Adrenal gland (tissue), 9 donors: ENCODE measurements at regions not wholly inside any gene's neighbourhood (a gene's known extent, or its start where the extent isn't known, plus 50 kb on each side); places are given as distances from the start of the nearest gene placed in this dataset.
"Not testable (repeated sequence)": the region's sequence is repeated elsewhere in the genome, so short reads cannot be mapped to it uniquely, and the experiment has no call there.

ENCODE experiments used
- DNase-seq, 7 donors: peaks; one replicate each; pipeline ENCODE4 v3.0.0-alpha.2; 2019 to 2020
- H3K27ac ChIP-seq, 5 donors: fragments of 200-600 bp; sonication (generic) in 4 of 5; 1 replicate in 3 of 5; 2 replicates in 2 of 5; pipeline versions ENCODE4 v1.5.1 to v1.8.0; 2016 to 2020; ENCODE audit warnings: mild to moderate bottlenecking in 1 of 5
- H3K27me3 ChIP-seq: fragments of 200-600 bp; 2 replicates; pipeline ENCODE4 v1.8.0; 2021
- H3K36me3 ChIP-seq, 2 donors: fragments of 200-600 bp; replicated peaks in 1 of 2; 1 replicate in 1 of 2; 2 replicates in 1 of 2; pipeline versions ENCODE4 v1.5.1 to v1.8.0; 2018 to 2022
- H3K4me1 ChIP-seq, 2 donors: fragments of 200-600 bp; replicated peaks in 1 of 2; 1 replicate in 1 of 2; 2 replicates in 1 of 2; pipeline versions ENCODE4 v1.5.1 to v1.8.0; 2018 to 2021
- H3K4me3 ChIP-seq, 4 donors: fragments of 200-600 bp; sonication (generic) in 3 of 4; one replicate each; pipeline ENCODE4 v1.5.1; 2016 to 2018
- H3K9me3 ChIP-seq, 3 donors: fragments of 200-600 bp; sonication (generic) in 1 of 3; replicated peaks in 1 of 3; 1 replicate in 2 of 3; 2 replicates in 1 of 3; pipeline versions ENCODE4 v1.5.1 to v1.8.0; 2016 to 2021
- WGBS, 4 donors: extraction: QIAGEN DNeasy Blood & Tissue Kit in 2 of 4; methylation state at CpG; one replicate each; pipeline versions ENCODE4 v1.1.5 to v1.1.7; 2013 to 2017; 5-methylcytosine and 5-hydroxymethylcytosine counted together
- intact Hi-C, 2 donors: fragments of 100-400 bp; cut with DNase I; formaldehyde crosslinking; loops; one replicate each; pipeline versions ENCODE4 v1.14.1 to v1.15.0; 2022 to 2023
- TF ChIP-seq, protein P1 (sequence below), 6 experiments: fragments of 450-650 bp in 4 of 6; fragments of 200-600 bp in 2 of 6; sonication (generic) in 1 of 6; IDR thresholded peaks; 1 replicate in 5 of 6; 2 replicates in 1 of 6; pipeline versions ENCODE4 v1.5.1 to v1.8.0; 2016 to 2021; ENCODE audit warnings: antibody characterized with exemption in 6 of 6, mild to moderate bottlenecking in 2 of 6, moderate library complexity in 1 of 6
- donor health status: healthy with polysubstance abuse.
- donor health status: Bipolar disorder and iron deficiency.
- donor health status: DM: yes; HTN: yes; CAD: no.
- donor health status: DM: no; HTN: no; CAD: no.
- donor health status: DM: no; HTN: no; CAD: no.

GRCh38 chr21:9695759-9696158 lies 825.6 kb upstream of the TPTE start:
- WGBS, 4 donors: 54 to 60% (median 56%) methylated on average over 6 of the region's 6 CpGs
- H3K4me3 ChIP-seq, DNase-seq, H3K9me3 ChIP-seq, H3K27me3 ChIP-seq, H3K4me1 ChIP-seq, H3K27ac ChIP-seq, intact Hi-C loops, H3K36me3 ChIP-seq: not testable (repeated sequence)

DNA sequence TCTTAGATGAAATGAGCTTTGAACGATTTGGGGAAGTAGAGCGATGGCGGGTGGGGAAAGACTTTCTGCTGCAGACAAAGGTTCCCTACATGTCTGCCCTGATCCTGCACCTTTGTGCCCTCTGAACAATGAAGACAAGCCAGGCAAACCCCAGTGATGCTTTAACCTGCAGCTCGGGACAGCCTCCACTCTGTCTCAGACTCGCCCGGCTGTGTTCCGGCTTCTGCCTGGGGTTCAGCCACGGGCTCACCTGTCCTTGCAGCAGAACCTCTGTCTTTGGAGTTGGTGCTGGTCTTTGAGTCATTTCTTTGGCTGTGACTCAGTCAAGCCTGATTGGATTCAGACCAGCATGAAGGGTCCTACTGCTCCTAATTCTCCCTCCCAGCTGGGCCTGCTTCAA lies 823.6 kb upstream of the TPTE start:
- WGBS, 4 donors: 68 to 80% methylated on average over 3 of the region's 8 CpGs; no CpG with 5 or more reads in 2 of the 4 donors
- H3K4me3 ChIP-seq, intact Hi-C loops, DNase-seq, H3K4me1 ChIP-seq, H3K27me3 ChIP-seq, H3K36me3 ChIP-seq, H3K9me3 ChIP-seq, H3K27ac ChIP-seq: not testable (repeated sequence)

GRCh38 chr21:9705016-9705415 lies 816.4 kb upstream of the TPTE start:
- intact Hi-C loops, H3K36me3 ChIP-seq, DNase-seq, H3K4me3 ChIP-seq, H3K27me3 ChIP-seq, H3K27ac ChIP-seq, H3K4me1 ChIP-seq, H3K9me3 ChIP-seq: not testable (repeated sequence)
- 71 to 80% (median 77%) methylated on average over 23 to 43 of the region's 44 CpGs for WGBS, 4 donors

GRCh38 chr21:9705455-9705854 lies 815.9 kb upstream of the TPTE start:
- 71 to 85% (median 76%) methylated on average over 21 to 46 of the region's 63 CpGs for WGBS, 4 donors
- H3K4me3 ChIP-seq, DNase-seq, H3K4me1 ChIP-seq, H3K27me3 ChIP-seq, H3K36me3 ChIP-seq, intact Hi-C loops, H3K27ac ChIP-seq, H3K9me3 ChIP-seq: not testable (repeated sequence)

DNA sequence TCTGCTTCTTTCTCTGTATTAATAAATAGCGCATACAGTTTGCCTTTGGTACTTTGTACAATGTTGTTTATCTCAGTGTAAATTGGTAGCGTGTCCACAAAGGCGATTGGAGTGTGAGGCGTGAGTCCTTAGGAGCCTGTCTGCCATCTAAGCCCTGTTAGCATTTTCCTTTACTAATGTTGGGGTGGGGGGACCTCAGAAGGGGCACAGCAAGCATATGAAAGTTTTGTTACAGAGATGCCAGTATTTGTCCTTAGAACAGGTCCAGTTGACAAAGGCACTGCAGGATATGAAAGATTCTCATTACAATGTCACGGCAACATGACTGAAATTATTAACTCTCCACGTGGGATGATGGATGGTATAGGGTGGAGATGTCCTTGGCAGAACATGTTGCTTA lies 796.8 kb upstream of the TPTE start:
- intact Hi-C loops, H3K27ac ChIP-seq, H3K9me3 ChIP-seq, H3K4me3 ChIP-seq, DNase-seq, H3K36me3 ChIP-seq, H3K4me1 ChIP-seq, H3K27me3 ChIP-seq: not testable (repeated sequence)
- 49 to 59% (median 55%) methylated on average over 6 of the region's 6 CpGs for WGBS, 4 donors

- H3K4me3 ChIP-seq, H3K27me3 ChIP-seq, H3K36me3 ChIP-seq, H3K27ac ChIP-seq, DNase-seq, H3K4me1 ChIP-seq, H3K9me3 ChIP-seq, intact Hi-C loops: not testable (repeated sequence)
- 23 to 32% (median 27%) methylated on average over 3 of the region's 3 CpGs for WGBS, 4 donors
Measured at GRCh38 chr21:9727187-9727586, 794.2 kb upstream of the TPTE start.

- H3K4me3 ChIP-seq, H3K27me3 ChIP-seq, H3K27ac ChIP-seq, intact Hi-C loops, DNase-seq, H3K4me1 ChIP-seq, H3K9me3 ChIP-seq, H3K36me3 ChIP-seq: not testable (repeated sequence)
- 42 to 48% (median 46%) methylated on average over 5 of the region's 5 CpGs for WGBS, 4 donors
Measured at GRCh38 chr21:9728219-9728992, 793.0 kb upstream of the TPTE start.

- no peak for DNase-seq
- no peak overlapping the region for H3K27ac ChIP-seq
- TF ChIP-seq, protein P1, sequence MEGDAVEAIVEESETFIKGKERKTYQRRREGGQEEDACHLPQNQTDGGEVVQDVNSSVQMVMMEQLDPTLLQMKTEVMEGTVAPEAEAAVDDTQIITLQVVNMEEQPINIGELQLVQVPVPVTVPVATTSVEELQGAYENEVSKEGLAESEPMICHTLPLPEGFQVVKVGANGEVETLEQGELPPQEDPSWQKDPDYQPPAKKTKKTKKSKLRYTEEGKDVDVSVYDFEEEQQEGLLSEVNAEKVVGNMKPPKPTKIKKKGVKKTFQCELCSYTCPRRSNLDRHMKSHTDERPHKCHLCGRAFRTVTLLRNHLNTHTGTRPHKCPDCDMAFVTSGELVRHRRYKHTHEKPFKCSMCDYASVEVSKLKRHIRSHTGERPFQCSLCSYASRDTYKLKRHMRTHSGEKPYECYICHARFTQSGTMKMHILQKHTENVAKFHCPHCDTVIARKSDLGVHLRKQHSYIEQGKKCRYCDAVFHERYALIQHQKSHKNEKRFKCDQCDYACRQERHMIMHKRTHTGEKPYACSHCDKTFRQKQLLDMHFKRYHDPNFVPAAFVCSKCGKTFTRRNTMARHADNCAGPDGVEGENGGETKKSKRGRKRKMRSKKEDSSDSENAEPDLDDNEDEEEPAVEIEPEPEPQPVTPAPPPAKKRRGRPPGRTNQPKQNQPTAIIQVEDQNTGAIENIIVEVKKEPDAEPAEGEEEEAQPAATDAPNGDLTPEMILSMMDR (IDR thresholded peaks at IDR 0.05): no peak
- 57 to 67% (median 62%) methylated on average over 3 of the region's 3 CpGs for WGBS, 4 donors
- H3K4me1 ChIP-seq: no peaks in the 10 kb centered on the region
- no peaks in the 10 kb centered on the region for H3K27me3 ChIP-seq
- intact Hi-C loops: no loop called here
- H3K4me3 ChIP-seq: no peak overlapping the region
- H3K9me3 ChIP-seq: peaks cover 0 to 4% (median 0%) of the 10 kb centered on the region in 3 donors
- no peaks in the 10 kb centered on the region for H3K36me3 ChIP-seq
Measured at GRCh38 chr21:9730866-9731265, 790.5 kb upstream of the TPTE start.

GRCh38 chr21:9731317-9731716 lies 790.1 kb upstream of the TPTE start:
- 55 to 66% (median 63%) methylated on average over 5 of the region's 5 CpGs for WGBS, 4 donors
- H3K27me3 ChIP-seq, H3K9me3 ChIP-seq, intact Hi-C loops, H3K27ac ChIP-seq, H3K4me3 ChIP-seq, H3K4me1 ChIP-seq, DNase-seq, H3K36me3 ChIP-seq: not testable (repeated sequence)

DNA sequence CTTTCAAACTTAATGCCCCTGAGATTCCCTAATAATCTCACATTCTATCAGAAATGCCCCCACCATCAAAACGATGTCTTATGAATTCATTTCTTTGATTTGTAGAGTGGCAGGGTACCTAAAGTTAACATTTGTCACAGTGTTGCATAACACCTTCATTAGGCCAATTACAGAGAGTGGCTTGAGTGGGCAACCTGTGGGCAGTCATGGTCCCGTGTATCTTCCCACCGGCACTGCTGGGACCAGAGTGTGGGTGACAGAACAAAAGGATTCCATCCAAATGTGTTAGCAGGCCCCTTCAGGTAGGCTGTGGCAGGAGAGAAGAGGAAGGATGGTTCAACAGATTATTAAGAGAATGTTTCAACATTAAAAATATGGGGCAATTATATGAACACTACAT lies 788.8 kb upstream of the TPTE start:
- H3K27me3 ChIP-seq, H3K4me1 ChIP-seq, H3K9me3 ChIP-seq, DNase-seq, intact Hi-C loops, H3K27ac ChIP-seq, H3K4me3 ChIP-seq, H3K36me3 ChIP-seq: not testable (repeated sequence)
- WGBS, 4 donors: 44 to 63% (median 56%) methylated on average over 3 of the region's 3 CpGs
